B cell (primary cell): ENCODE measurements at regions not wholly inside any gene's neighbourhood (a gene's known extent, or its start where the extent isn't known, plus 50 kb on each side); places are given as distances from the start of the nearest gene placed in this dataset.

Source experiments
- ATAC-seq: fragments of 200-7000 bp; cut with Tn5 transposase; one replicate; pipeline ENCODE4 v1.10.0; 2021; ENCODE audit warnings: low read depth, mild to moderate bottlenecking, moderate number of reproducible peaks, moderate library complexity
- CTCF ChIA-PET: fragments of 350-600 bp; sonication (Branson Sonifier 250); formaldehyde crosslinking; loops from one replicate; lab custom pipeline; 2021; ENCODE audit warnings: antibody characterized with exemption, inconsistent platforms; lab: Charles Lee
- POLR2A ChIA-PET: fragments of 350-600 bp; sonication (Branson Sonifier 250); formaldehyde crosslinking; loops from one replicate; lab custom pipeline; 2021; ENCODE audit warnings: antibody characterized with exemption; lab: Charles Lee
- DNase-seq: peaks from one replicate; pipeline ENCODE4 v3.0.0; 2013
- H2AFZ ChIP-seq: 2 replicates; pipeline ENCODE4 v1.6.1; 2012; ENCODE audit warnings: mild to moderate bottlenecking, low read depth, low read length; ENCODE audit not compliant: insufficient read depth, poor library complexity, severe bottlenecking
- H3K27ac ChIP-seq, 2 donors: 1 replicate in 1 of 2; 2 replicates in 1 of 2; pipeline ENCODE4 v1.5.1; 2012 to 2013; ENCODE audit warnings: low read length in 2 of 2, mild to moderate bottlenecking in 2 of 2, moderate library complexity in 1 of 2
- H3K27me3 ChIP-seq, 4 experiments: fragments of 200-600 bp in 1 of 4; sonication (generic) in 1 of 4; replicated peaks in 1 of 4; 1 replicate in 2 of 4; 2 replicates in 2 of 4; pipeline versions ENCODE4 v1.6.1 to v1.7.0; 2013 to 2016; ENCODE audit warnings: low read length in 3 of 4, mild to moderate bottlenecking in 2 of 4, mixed read lengths in 1 of 4, moderate library complexity in 1 of 4; ENCODE audit not compliant: insufficient read depth in 4 of 4, control insufficient read depth in 3 of 4; ENCODE audit errors: control extremely low read depth in 1 of 4
- H3K36me3 ChIP-seq, 2 experiments: replicated peaks in 1 of 2; 1 replicate in 1 of 2; 2 replicates in 1 of 2; pipeline versions ENCODE4 v1.6.1 to v1.7.1; 2013; ENCODE audit warnings: low read length in 1 of 2; ENCODE audit not compliant: insufficient read depth in 2 of 2, control insufficient read depth in 1 of 2; ENCODE audit errors: control extremely low read depth in 1 of 2, extremely low read depth in 1 of 2
- H3K4me1 ChIP-seq, 2 donors: fragments of 200-600 bp in 1 of 2; sonication (generic) in 1 of 2; 1 replicate in 1 of 2; 2 replicates in 1 of 2; pipeline versions ENCODE4 v1.5.1 to v1.6.1; 2013 to 2017; ENCODE audit warnings: low read length in 2 of 2; ENCODE audit not compliant: control insufficient read depth in 2 of 2, insufficient read depth in 2 of 2
- H3K4me2 ChIP-seq: replicated peaks from 2 replicates; pipeline ENCODE3; 2012; ENCODE audit warnings: mild to moderate bottlenecking, low read depth, low read length; ENCODE audit not compliant: poor library complexity, severe bottlenecking
- H3K4me3 ChIP-seq, 5 experiments: fragments of 200-600 bp in 1 of 5; sonication (generic) in 1 of 5; 1 replicate in 3 of 5; 2 replicates in 2 of 5; pipeline versions ENCODE4 v1.5.1 to v1.7.0; 2011 to 2016; ENCODE audit warnings: low read length in 4 of 5, mild to moderate bottlenecking in 4 of 5, low read depth in 2 of 5, control low read depth in 1 of 5, moderate library complexity in 1 of 5; ENCODE audit not compliant: insufficient read depth in 1 of 5; ENCODE audit errors: control extremely low read depth in 1 of 5, extremely low read depth in 1 of 5
- H3K79me2 ChIP-seq: fragments of 200-600 bp; sonication (generic); one replicate; pipeline ENCODE4 v1.6.0; 2016; ENCODE audit warnings: low read length; ENCODE audit not compliant: control insufficient read depth, insufficient read depth
- H3K9ac ChIP-seq: fragments of 200-600 bp; sonication (generic); 2 replicates; pipeline ENCODE4 v1.6.1; 2017; ENCODE audit warnings: mild to moderate bottlenecking, low read length, moderate library complexity
- H3K9me3 ChIP-seq, 3 donors: one replicate each; pipeline versions ENCODE4 v1.6.1 to v1.7.1; 2013; ENCODE audit warnings: low read length in 2 of 3; ENCODE audit not compliant: control insufficient read depth in 2 of 3, insufficient read depth in 1 of 3; ENCODE audit errors: control extremely low read depth in 1 of 3
- H4K20me1 ChIP-seq: 2 replicates; pipeline ENCODE4 v1.6.0; 2012; ENCODE audit warnings: mild to moderate bottlenecking, low read length; ENCODE audit not compliant: insufficient read depth, control insufficient read depth, poor library complexity, severe bottlenecking
- H3K27ac Mint-ChIP-seq: one replicate; pipeline ENCODE4 v1.8.0; 2021; ENCODE audit warnings: mixed read lengths
- H3K27me3 Mint-ChIP-seq: one replicate; pipeline ENCODE4 v1.8.0; 2021; ENCODE audit warnings: mixed read lengths
- H3K4me1 Mint-ChIP-seq: one replicate; pipeline ENCODE4 v1.8.0; 2021; ENCODE audit warnings: mixed read lengths
- H3K4me3 Mint-ChIP-seq: one replicate; pipeline ENCODE4 v1.8.0; 2021; ENCODE audit warnings: mixed read lengths
- H3K9me3 Mint-ChIP-seq: one replicate; pipeline ENCODE4 v1.8.0; 2022; ENCODE audit warnings: mixed read lengths; ENCODE audit not compliant: insufficient read depth
- EZH2 ChIP-seq: IDR thresholded peaks from 2 replicates; pipeline ENCODE4 v1.6.1; 2012; ENCODE audit warnings: borderline replicate concordance, low read depth, mild to moderate bottlenecking, moderate library complexity, low read length; ENCODE audit not compliant: insufficient read depth, poor library complexity, severe bottlenecking
- WGBS: methylation state at CpG from one replicate; pipeline ENCODE4 v1.1.5; 2013; ENCODE audit warnings: missing lambda C conversion rate; ENCODE audit not compliant: insufficient coverage; 5-methylcytosine and 5-hydroxymethylcytosine counted together
- intact Hi-C: fragments of 100-400 bp; cut with micrococcal nuclease; formaldehyde crosslinking; loops from one replicate; pipeline ENCODE4 v1.10.0; 2022
- TF ChIP-seq, protein P1 (sequence below): fragments of 200-600 bp; IDR thresholded peaks from one replicate; pipeline ENCODE4 v1.8.0; 2022; ENCODE audit warnings: antibody characterized with exemption, mild to moderate bottlenecking

DNA sequence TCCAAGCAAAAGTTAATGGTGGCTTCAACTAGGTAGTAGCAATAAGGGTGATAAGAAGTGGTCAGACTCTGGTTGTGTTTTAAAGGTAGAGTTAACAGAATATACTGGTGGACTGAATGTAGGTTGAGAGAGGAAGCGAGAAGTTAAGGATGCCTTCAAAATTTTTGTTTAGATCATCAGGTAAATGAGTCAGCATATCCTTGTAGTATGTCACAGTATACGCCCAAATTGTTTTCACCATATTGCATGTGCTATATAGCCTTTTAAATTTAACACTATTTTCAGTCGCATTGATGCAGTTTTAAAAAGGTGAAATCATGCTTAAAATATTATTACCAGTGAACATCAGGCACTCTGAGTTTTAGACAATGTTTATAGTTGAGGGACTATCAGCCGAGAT is 74.6 kb downstream of the RBM11 start:
- Histone ChIP-seq H3K4me2 (no peak overlapping the region), H3K9ac (no peak overlapping the region), H3K27ac (no peak overlapping the region), H3K4me3 (no peak overlapping the region), H4K20me1 (no peaks in the 10 kb centered on the region), H3K36me3 (no peaks in the 10 kb centered on the region), H3K4me1 (no peaks in the 10 kb centered on the region), H2AFZ (no peak overlapping the region), H3K79me2 (no peaks in the 10 kb centered on the region), H3K9me3 (no peaks in the 10 kb centered on the region), H3K27me3 (no peaks in the 10 kb centered on the region)
- Mint-ChIP-seq H3K27me3 (no peaks in the 10 kb centered on the region), H3K4me1 (no peaks in the 10 kb centered on the region), H3K4me3 (no peak overlapping the region), H3K27ac (no peak overlapping the region), H3K9me3 (no peaks in the 10 kb centered on the region)
- DNase-seq (no peak), ATAC-seq (no peak)
- POLR2A ChIA-PET = no interaction called here
- 100% methylated on average over 1 of the region's 4 CpGs for WGBS
- CTCF ChIA-PET = interaction anchor here (0.7 kb wide), 1 partner anchor 573 kb away, joined by 3 read pairs; no protein-coding TSS in a partner anchor
- intact Hi-C loops = no loop called here
- TF ChIP-seq, protein P1, sequence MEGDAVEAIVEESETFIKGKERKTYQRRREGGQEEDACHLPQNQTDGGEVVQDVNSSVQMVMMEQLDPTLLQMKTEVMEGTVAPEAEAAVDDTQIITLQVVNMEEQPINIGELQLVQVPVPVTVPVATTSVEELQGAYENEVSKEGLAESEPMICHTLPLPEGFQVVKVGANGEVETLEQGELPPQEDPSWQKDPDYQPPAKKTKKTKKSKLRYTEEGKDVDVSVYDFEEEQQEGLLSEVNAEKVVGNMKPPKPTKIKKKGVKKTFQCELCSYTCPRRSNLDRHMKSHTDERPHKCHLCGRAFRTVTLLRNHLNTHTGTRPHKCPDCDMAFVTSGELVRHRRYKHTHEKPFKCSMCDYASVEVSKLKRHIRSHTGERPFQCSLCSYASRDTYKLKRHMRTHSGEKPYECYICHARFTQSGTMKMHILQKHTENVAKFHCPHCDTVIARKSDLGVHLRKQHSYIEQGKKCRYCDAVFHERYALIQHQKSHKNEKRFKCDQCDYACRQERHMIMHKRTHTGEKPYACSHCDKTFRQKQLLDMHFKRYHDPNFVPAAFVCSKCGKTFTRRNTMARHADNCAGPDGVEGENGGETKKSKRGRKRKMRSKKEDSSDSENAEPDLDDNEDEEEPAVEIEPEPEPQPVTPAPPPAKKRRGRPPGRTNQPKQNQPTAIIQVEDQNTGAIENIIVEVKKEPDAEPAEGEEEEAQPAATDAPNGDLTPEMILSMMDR = no peak
- TF ChIP-seq EZH2 = no peak

GRCh38 chr21:14288922-14289321 is 73.0 kb downstream of the RBM11 start:
- no peaks in the 10 kb centered on the region for H3K36me3 ChIP-seq
- H3K79me2 ChIP-seq = no peaks in the 10 kb centered on the region
- Mint-ChIP-seq H3K9me3 (no peaks in the 10 kb centered on the region), H3K4me1 (no peaks in the 10 kb centered on the region), H3K4me3 (no peak overlapping the region), H3K27ac (no peak overlapping the region), H3K27me3 (no peaks in the 10 kb centered on the region)
- H2AFZ ChIP-seq = no peak overlapping the region
- no peaks in the 10 kb centered on the region for H4K20me1 ChIP-seq
- no peak overlapping the region for H3K27ac ChIP-seq
- no peaks in the 10 kb centered on the region for H3K4me1 ChIP-seq
- no peak for DNase-seq
- WGBS = 100% methylated on average over 2 of the region's 3 CpGs
- ChIA-PET POLR2A (no interaction called here), CTCF (no interaction called here)
- TF ChIP-seq EZH2 = no peak
- TF ChIP-seq, protein P1 = no peak
- no peaks in the 10 kb centered on the region for H3K9me3 ChIP-seq
- no peak for ATAC-seq
- H3K9ac ChIP-seq = no peak overlapping the region
- intact Hi-C loops = no loop called here
- no peak overlapping the region for H3K4me3 ChIP-seq
- no peaks in the 10 kb centered on the region for H3K27me3 ChIP-seq
- H3K4me2 ChIP-seq = no peak overlapping the region
